CD4-positive, alpha-beta T cell treated with Interferon alpha-2 for 1 hour (primary cell): ENCODE measurements at regions not wholly inside any gene's neighbourhood (a gene's known extent, or its start where the extent isn't known, plus 50 kb on each side); places are given as distances from the start of the nearest gene placed in this dataset.

ENCODE experiments used
- DNase-seq, 2 donors: peaks; one replicate each; pipeline ENCODE4 v3.0.0-alpha.2; 2020 to 2022

DNA sequence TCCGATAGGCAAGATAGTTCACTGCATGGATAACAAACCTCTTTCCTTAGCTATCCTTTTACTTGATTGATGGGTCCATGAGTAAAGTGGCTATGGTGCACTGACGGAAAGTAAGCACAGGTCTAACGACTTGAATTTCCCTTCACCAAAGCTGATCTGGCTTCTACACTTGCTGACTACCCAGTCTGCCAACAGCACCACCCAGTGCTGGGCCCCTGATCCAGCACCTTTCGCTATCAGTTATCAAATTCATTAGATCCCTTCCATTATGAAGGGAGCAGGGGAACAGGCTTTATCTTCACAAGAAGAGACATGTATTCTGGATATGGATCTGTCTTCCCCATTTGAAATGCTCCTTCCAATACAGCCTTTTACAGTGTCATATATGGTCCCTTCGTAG is 855.9 kb downstream of the GRID1 start:
- DNase-seq = no peak

- DNase-seq = no peak
These were observed 853.2 kb downstream of the GRID1 start for GRCh38 chr10:85513436-85513835.

DNA sequence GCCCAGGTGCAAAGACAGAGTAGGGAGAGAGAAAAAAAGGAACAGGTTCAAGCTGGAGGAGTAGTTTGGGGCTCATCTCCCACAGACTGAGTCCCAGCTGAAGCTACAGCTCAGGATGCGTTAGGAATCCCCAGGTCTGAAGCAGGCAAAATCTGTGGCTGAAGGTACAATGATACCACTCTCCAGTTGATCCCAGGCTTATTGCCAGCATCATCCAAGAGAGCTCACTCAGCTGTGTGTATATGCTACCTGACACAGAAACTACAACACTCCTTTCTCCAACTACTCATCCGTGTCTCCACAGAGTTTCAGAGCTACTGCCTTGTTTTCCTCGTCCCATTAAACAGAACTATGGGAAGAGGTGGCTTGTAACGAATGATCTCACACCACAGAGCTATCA is 851.3 kb downstream of the GRID1 start:
- no peak for DNase-seq

GRCh38 chr10:85524001-85524666 is 842.5 kb downstream of the GRID1 start:
- DNase-seq = no peak

DNA sequence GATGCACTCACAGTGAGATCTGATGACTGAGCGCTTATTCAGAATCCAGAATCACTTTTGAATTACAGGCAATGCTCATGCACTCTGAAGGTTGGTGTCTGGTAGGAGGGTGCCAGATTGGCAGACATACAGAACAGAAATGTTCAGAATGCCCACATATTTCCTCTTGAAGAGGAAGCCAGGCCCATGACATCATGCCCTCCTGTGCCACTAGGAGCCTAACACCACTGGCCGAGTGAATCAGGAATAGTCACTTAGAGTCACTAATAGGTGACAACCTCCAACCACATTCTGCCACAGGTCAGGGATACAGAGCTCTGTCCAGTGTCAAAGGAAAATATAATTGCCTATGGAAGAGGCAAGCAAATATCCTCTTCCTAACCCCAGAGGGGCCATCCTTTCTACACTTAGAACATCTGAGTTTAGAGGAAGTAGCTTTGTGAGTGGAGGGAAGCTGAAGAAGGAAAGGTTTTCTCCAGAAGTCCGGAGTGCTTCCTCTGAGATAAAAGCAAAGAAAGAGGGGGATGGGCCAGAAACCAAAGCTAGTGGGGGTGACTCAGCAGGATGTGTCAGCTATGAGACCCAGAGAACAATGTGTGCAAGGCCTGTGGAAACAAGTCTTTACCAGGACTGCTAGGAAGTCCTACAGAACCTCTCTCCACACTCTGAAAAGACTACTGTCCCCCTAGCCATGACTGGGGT is 838.8 kb downstream of the GRID1 start:
- DNase-seq = no peak

DNA sequence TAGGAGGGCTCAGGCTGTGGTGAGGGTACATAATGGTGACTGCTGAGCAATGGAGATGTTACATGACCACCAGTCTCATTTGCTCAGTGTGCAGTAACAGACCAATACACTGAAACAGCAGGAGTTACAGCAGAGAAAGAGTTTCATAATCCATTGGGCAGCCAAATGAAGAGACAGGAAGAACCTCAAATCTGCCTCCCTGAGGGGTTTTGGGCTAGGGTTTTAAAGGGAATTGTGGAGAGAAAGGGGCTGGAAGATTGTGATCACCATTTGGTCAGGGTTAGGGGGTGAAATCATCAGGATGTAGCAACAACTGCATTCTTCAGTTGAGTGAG is 838.3 kb downstream of the GRID1 start:
- no peak for DNase-seq

DNA sequence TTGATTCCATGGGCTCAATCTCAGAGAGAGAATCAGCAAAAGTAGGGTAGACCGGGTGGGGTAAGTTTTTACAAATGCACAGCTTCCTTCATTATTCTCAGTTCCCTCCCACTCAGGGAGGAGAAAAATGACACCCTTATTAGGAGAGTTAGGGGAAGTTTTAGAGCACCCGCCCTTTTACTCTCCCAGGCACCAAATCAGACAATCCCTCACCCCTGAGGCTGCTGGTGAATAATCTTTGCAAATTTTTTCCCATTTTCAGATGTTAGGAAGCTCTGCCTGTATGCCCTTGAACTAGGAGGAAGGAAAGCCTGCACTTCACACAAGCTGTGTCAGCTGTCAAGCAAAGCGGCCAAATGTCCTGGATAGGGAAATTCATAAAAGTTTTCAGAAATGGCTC is 834.9 kb downstream of the GRID1 start:
- DNase-seq = no peak

DNA sequence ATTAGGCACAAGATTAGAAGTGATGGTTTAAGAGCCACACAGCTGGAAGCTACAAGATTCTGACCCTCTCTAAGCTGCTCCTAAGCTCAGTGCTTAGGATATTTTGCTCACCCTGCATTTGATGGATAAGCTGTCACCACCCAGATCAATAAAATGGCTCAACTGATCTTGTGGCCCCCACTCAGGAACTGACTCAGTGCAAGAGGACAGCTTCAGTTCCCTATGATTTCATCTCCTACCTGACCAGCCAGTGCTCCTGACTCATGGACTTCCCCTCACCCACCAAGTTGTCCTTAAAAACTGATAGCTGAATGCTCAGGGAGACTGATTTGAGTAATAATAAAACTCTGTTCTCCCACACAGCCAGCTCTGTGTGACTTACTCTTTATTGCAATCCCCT is 833.8 kb downstream of the GRID1 start:
- DNase-seq = no peak

GRCh38 chr10:85535926-85536325 is 830.7 kb downstream of the GRID1 start:
- no peak for DNase-seq

DNA sequence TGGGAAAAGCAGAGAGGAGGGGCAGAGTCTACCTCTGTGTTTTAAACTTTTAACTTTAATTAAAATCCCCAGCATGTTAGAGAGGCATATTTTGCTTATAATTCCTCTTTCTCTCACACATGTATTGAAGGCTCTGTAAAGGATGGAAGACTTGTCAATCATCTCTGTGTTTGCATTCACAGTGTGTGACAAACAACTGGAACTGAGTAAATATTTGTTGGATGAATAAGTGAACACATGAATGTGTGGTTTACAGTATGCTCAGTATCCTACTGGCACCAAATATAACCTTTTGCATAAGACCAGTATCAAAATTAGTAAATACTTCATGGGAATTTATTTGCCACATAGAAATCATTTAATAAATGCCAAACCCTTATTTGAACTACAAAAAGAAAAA is 829.0 kb downstream of the GRID1 start:
- DNase-seq = no peak

DNA sequence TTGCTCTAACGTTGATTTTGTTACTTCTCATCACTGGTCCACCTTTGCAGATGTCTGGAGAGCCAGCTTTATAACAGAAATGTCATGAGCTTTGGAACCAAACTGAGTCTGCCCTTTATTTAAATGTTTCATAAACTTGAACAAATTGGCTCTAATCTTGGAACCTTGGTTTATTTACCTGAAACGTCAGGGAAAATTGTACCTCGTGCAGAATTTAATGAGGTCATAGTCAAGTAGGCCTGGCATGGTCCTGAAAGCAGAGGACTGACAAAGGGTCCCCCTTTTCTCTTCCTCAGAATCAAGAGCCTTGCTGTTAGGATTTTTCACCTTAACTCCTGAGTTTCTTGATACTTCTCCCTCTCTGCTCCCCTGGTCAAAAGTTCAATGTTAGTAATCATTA is 828.0 kb downstream of the GRID1 start:
- DNase-seq = no peak

GRCh38 chr10:85542152-85542551 is 824.4 kb downstream of the GRID1 start:
- DNase-seq = no peak

GRCh38 chr10:85542936-85543730 is 823.5 kb downstream of the GRID1 start:
- no peak for DNase-seq

- no peak for DNase-seq
These were observed 821.6 kb downstream of the GRID1 start for GRCh38 chr10:85544956-85545355.

- DNase-seq = no peak
These were observed 820.7 kb downstream of the GRID1 start for GRCh38 chr10:85545874-85546273.

DNA sequence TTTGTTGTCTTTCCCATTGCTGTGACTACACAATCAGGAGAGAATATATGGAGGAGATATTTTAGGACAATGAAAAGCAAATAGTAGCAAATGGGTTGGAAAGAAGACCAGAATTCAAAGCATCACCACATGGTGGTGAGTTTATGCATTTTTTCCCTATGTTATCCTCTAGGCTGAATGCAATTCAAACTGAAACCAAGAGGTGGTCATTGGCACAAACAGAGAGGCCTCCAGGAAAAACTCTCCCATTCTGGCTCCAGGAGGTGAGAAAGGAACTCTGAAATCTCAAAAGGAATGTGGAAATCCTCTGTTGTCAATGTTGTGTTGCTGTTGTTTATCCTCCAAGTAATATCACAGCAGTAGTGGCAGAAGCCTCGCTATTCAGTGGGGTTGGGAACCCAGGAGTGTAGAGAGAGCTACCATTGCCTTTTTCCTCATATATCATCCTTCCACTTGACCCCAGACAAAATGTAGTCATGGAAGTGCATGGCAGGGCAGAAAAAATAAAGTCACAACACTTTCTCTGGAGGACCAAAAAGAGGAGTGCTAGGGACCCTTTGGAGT is 819.1 kb downstream of the GRID1 start:
- DNase-seq = no peak

- DNase-seq = peak in 1 of 2 donors; percentile 28
These were observed 818.6 kb downstream of the GRID1 start for GRCh38 chr10:85548034-85548433.
